Common myeloid progenitor, CD34-positive (primary cell): ENCODE measurements at regions not wholly inside any gene's neighbourhood (a gene's known extent, or its start where the extent isn't known, plus 50 kb on each side); places are given as distances from the start of the nearest gene placed in this dataset.

Source experiments
- CTCF ChIA-PET: fragments of 350-600 bp; sonication (Branson Sonifier 250); formaldehyde crosslinking; loops from one replicate; lab custom pipeline; 2021; ENCODE audit warnings: antibody characterized with exemption; lab: Charles Lee
- POLR2A ChIA-PET: fragments of 350-600 bp; sonication (Branson Sonifier 250); formaldehyde crosslinking; loops from one replicate; lab custom pipeline; 2021; ENCODE audit warnings: antibody characterized with exemption; lab: Charles Lee
- DNase-seq, 3 donors: peaks; one replicate each; pipeline versions ENCODE4 v3.0.0 to v3.0.0-alpha.2; 2013
- H3K27ac ChIP-seq, 2 experiments: 1 replicate in 1 of 2; 2 replicates in 1 of 2; pipeline ENCODE4 v1.7.0; 2013; ENCODE audit warnings: inconsistent platforms in 2 of 2, low read length in 2 of 2, mild to moderate bottlenecking in 2 of 2, low read depth in 1 of 2, moderate library complexity in 1 of 2; ENCODE audit not compliant: severe bottlenecking in 2 of 2, insufficient read depth in 1 of 2, poor library complexity in 1 of 2
- H3K27me3 ChIP-seq, 5 experiments: replicated peaks in 2 of 5; 1 replicate in 3 of 5; 2 replicates in 2 of 5; pipeline versions ENCODE4 v1.6.1 to v1.7.0; 2013; ENCODE audit warnings: low read length in 4 of 5, mild to moderate bottlenecking in 2 of 5, moderate library complexity in 2 of 5, inconsistent platforms in 1 of 5; ENCODE audit not compliant: insufficient read depth in 5 of 5, control insufficient read depth in 4 of 5
- H3K36me3 ChIP-seq, 4 experiments: 1 replicate in 2 of 4; 2 replicates in 2 of 4; pipeline versions ENCODE4 v1.6.1 to v1.7.0; 2013; ENCODE audit warnings: low read length in 3 of 4, control low read depth in 1 of 4, mild to moderate bottlenecking in 1 of 4; ENCODE audit not compliant: control insufficient read depth in 4 of 4, insufficient read depth in 4 of 4
- H3K4me1 ChIP-seq, 4 experiments: 1 replicate in 3 of 4; 2 replicates in 1 of 4; pipeline versions ENCODE4 v1.6.1 to v1.7.1; 2013; ENCODE audit warnings: low read length in 3 of 4, mild to moderate bottlenecking in 3 of 4, control low read depth in 1 of 4, inconsistent platforms in 1 of 4, moderate library complexity in 1 of 4; ENCODE audit not compliant: control insufficient read depth in 4 of 4, insufficient read depth in 4 of 4; ENCODE audit errors: control extremely low read depth in 1 of 4
- H3K4me3 ChIP-seq, 7 experiments: 1 replicate in 4 of 7; 2 replicates in 3 of 7; pipeline versions ENCODE4 v1.5.1 to v1.7.0; 2013; ENCODE audit warnings: mild to moderate bottlenecking in 7 of 7, low read length in 6 of 7, moderate library complexity in 6 of 7, inconsistent platforms in 2 of 7, low read depth in 2 of 7, control low read depth in 1 of 7; ENCODE audit not compliant: insufficient read depth in 4 of 7, control insufficient read depth in 1 of 7; ENCODE audit errors: extremely low read depth in 1 of 7
- H3K9me3 ChIP-seq, 5 experiments: 1 replicate in 4 of 5; 2 replicates in 1 of 5; pipeline versions ENCODE4 v1.6.1 to v1.7.1; 2013; ENCODE audit warnings: low read length in 4 of 5, mild to moderate bottlenecking in 2 of 5, inconsistent platforms in 1 of 5, low read depth in 1 of 5, moderate library complexity in 1 of 5; ENCODE audit not compliant: control insufficient read depth in 4 of 5, insufficient read depth in 2 of 5; ENCODE audit errors: control extremely low read depth in 1 of 5
- WGBS: methylation state at CpG from one replicate; pipeline ENCODE4 v1.1.5; 2013; ENCODE audit not compliant: insufficient coverage; 5-methylcytosine and 5-hydroxymethylcytosine counted together

GRCh38 chr13:54841682-54842081 is 1813.1 kb downstream of the OLFM4 start:
- no peaks in the 10 kb centered on the region for H3K27me3 ChIP-seq
- H3K4me1 ChIP-seq, result no peaks in the 10 kb centered on the region
- no peak overlapping the region for H3K27ac ChIP-seq
- ChIA-PET CTCF (no interaction called here), POLR2A (no interaction called here)
- H3K36me3 ChIP-seq, result no peaks in the 10 kb centered on the region
- no peak for DNase-seq
- H3K9me3 ChIP-seq, result no peaks in the 10 kb centered on the region
- H3K4me3 ChIP-seq, result no peak overlapping the region

DNA sequence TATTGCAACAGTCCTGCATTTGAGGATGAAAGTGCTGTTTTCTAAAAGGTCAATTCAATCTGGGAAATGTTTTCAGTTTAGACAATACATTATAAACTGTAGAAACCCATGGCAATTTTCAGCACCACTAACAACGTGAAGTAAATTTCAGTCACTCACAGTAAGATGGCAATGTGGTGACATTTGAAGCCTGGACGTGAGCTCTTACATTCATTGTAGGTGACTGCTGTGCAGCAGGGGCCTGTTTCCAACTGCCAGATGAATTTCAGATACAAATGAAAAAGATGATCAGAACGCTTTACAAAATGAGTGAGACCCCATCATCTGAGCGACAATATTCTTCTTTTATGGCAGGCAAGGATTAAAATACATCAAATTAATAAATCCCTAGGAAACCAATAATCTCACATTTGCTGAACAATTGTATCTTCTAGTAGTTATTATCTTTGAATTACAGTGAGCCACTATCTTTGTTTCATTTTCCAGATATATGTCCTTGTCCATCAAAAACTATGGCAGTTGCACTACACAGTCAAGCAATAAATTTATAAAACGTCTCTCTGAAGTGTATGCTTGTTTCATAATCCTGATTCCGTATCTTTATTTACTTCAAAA is 1816.8 kb downstream of the OLFM4 start:
- no peaks in the 10 kb centered on the region for H3K27me3 ChIP-seq
- H3K27ac ChIP-seq, result no peak overlapping the region
- H3K4me1 ChIP-seq, result no peaks in the 10 kb centered on the region
- no peaks in the 10 kb centered on the region for H3K36me3 ChIP-seq
- ChIA-PET POLR2A (no interaction called here), CTCF (no interaction called here)
- 64% methylated on average over 2 of the region's 6 CpGs for WGBS
- DNase-seq, result no peak
- H3K9me3 ChIP-seq, result no peaks in the 10 kb centered on the region
- no peak overlapping the region for H3K4me3 ChIP-seq

DNA sequence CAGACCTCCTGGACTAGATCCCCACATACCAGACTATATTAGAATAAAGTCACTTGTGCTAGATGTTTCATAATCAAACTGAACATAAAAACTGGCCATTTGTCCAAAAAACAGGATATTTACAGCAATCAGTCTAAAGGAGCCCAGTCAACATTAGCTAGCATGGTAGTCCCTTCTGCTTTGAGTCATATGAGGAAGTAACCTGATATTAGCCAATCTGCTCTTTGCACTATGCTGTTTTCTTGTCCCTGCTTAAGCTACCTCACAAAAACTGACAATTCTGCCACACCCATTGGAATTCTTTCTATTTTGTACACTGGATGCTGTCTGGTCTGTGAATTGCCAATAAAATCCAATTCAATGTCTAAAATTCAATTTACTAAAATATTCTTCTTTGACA is 1824.2 kb downstream of the OLFM4 start:
- Histone ChIP-seq H3K4me1 (no peaks in the 10 kb centered on the region), H3K36me3 (no peaks in the 10 kb centered on the region), H3K9me3 (no peaks in the 10 kb centered on the region), H3K4me3 (no peak overlapping the region), H3K27me3 (no peaks in the 10 kb centered on the region), H3K27ac (no peak overlapping the region)
- ChIA-PET CTCF (no interaction called here), POLR2A (no interaction called here)
- no peak for DNase-seq

DNA sequence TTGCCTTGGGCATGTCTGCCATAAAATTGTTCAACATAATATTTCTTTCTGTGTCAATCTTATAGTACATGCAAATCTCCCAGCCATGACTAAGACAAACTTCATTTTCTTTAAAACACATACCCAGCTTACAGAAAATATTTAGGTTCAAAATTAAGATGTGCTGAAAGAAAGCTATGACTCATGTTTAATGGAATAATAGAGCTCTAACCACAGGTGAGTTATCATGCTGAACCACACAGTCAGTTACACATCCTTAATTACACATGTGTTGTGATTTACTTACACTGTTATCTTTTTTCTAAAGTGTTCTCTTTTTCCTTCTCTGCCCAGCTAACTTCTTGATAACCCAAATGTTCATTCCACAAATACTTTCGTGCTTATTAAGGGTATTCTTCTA is 1831.2 kb downstream of the OLFM4 start:
- Histone ChIP-seq H3K27me3 (no peaks in the 10 kb centered on the region), H3K4me1 (no peaks in the 10 kb centered on the region), H3K36me3 (no peaks in the 10 kb centered on the region), H3K9me3 (no peaks in the 10 kb centered on the region), H3K27ac (no peak overlapping the region), H3K4me3 (no peak overlapping the region)
- ChIA-PET POLR2A (no interaction called here), CTCF (no interaction called here)
- DNase-seq, result no peak
- no CpG with 5 or more reads among the region's 1 CpG for WGBS

GRCh38 chr13:54875111-54875510 is 1846.5 kb downstream of the OLFM4 start:
- no peaks in the 10 kb centered on the region for H3K27me3 ChIP-seq
- no peak for DNase-seq
- WGBS, result 93% methylated on average over 2 of the region's 3 CpGs
- ChIA-PET POLR2A (no interaction called here), CTCF (interaction anchor here (1.0 kb wide), 1 partner anchor 44 kb away, joined by 3 read pairs; no protein-coding TSS in a partner anchor)
- no peaks in the 10 kb centered on the region for H3K36me3 ChIP-seq
- no peaks in the 10 kb centered on the region for H3K4me1 ChIP-seq
- no peak overlapping the region for H3K4me3 ChIP-seq
- H3K9me3 ChIP-seq, result no peaks in the 10 kb centered on the region
- no peak overlapping the region for H3K27ac ChIP-seq

GRCh38 chr13:54879036-54879435 is 1850.4 kb downstream of the OLFM4 start:
- no peak overlapping the region for H3K27ac ChIP-seq
- H3K27me3 ChIP-seq, result no peaks in the 10 kb centered on the region
- H3K36me3 ChIP-seq, result no peaks in the 10 kb centered on the region
- no CpG with 5 or more reads among the region's 2 CpGs for WGBS
- POLR2A ChIA-PET, result interaction anchor here (0.6 kb wide), 1 partner anchor 747 kb away, joined by 3 read pairs; no protein-coding TSS in a partner anchor
- CTCF ChIA-PET, result no interaction called here
- DNase-seq, result no peak
- no peak overlapping the region for H3K4me3 ChIP-seq
- no peaks in the 10 kb centered on the region for H3K9me3 ChIP-seq
- H3K4me1 ChIP-seq, result no peaks in the 10 kb centered on the region

GRCh38 chr13:54884682-54885081 is 1856.1 kb downstream of the OLFM4 start:
- Histone ChIP-seq H3K4me3 (no peak overlapping the region), H3K4me1 (no peaks in the 10 kb centered on the region), H3K27ac (no peak overlapping the region), H3K36me3 (no peaks in the 10 kb centered on the region), H3K27me3 (no peaks in the 10 kb centered on the region), H3K9me3 (no peaks in the 10 kb centered on the region)
- WGBS, result 80% methylated on average over 1 of the region's 3 CpGs
- ChIA-PET CTCF (no interaction called here), POLR2A (no interaction called here)
- no peak for DNase-seq
